ENCODE measurements at regions not wholly inside any gene's neighbourhood (a gene's known extent, or its start where the extent isn't known, plus 50 kb on each side); places are given as distances from the start of the nearest gene placed in this dataset.

GRCh38 chr6:168981187-168981586 is 272.5 kb downstream of the THBS2 start:
- Histone ChIP-seq H2AFZ (replicated peaks) (no peak overlapping the region), H3K79me2 (ENCODE audit: low read depth) (no peaks in the 10 kb centered on the region), H3K4me2 (no peak overlapping the region), H4K20me1 (ENCODE audit: low read depth) (no peaks in the 10 kb centered on the region), H3K9ac (no peak overlapping the region), H3K27ac (no peak overlapping the region), H3F3A (ENCODE audit: low read depth) (no peaks in the 10 kb centered on the region), H3K27me3 (no peaks in the 10 kb centered on the region), H3K4me1 (no peaks in the 10 kb centered on the region), H3K9me3 (ENCODE audit: low read depth) (peaks cover 8% of the 10 kb centered on the region), H3K4me3 (no peak overlapping the region), H3K36me3 (peaks cover 4% of the 10 kb centered on the region)
- DNase-seq (ENCODE audit: low spot score): no peak
- TF ChIP-seq EZH2phosphoT487 (IDR thresholded peaks at IDR 0.05): no peak
- no peak for TF ChIP-seq EZH2 (IDR thresholded peaks at IDR 0.05)
- no peaks in the 10 kb centered on the region for H3K36me3 Mint-ChIP-seq
- no peaks in the 10 kb centered on the region for H3K4me1 Mint-ChIP-seq
- H3K27ac Mint-ChIP-seq: no peak overlapping the region
- no peaks in the 10 kb centered on the region for H3K27me3 Mint-ChIP-seq (ENCODE audit: insufficient read depth, low read depth)
- peaks cover 16% of the 10 kb centered on the region for H3K9me3 Mint-ChIP-seq
- no peak overlapping the region for H3K4me3 Mint-ChIP-seq

- Histone ChIP-seq H3K9me3 (ENCODE audit: low read depth) (peaks cover 8% of the 10 kb centered on the region), H3K27me3 (no peaks in the 10 kb centered on the region), H3K36me3 (peaks cover 4% of the 10 kb centered on the region), H3K79me2 (ENCODE audit: low read depth) (no peaks in the 10 kb centered on the region), H3K4me2 (no peak overlapping the region), H3K9ac (no peak overlapping the region), H3F3A (ENCODE audit: low read depth) (no peaks in the 10 kb centered on the region), H3K4me3 (no peak overlapping the region), H3K27ac (no peak overlapping the region), H3K4me1 (no peaks in the 10 kb centered on the region), H2AFZ (replicated peaks) (peak overlapping the region; percentile 50), H4K20me1 (ENCODE audit: low read depth) (no peaks in the 10 kb centered on the region)
- H3K4me1 Mint-ChIP-seq: no peaks in the 10 kb centered on the region
- no peaks in the 10 kb centered on the region for H3K36me3 Mint-ChIP-seq
- H3K27me3 Mint-ChIP-seq (ENCODE audit: insufficient read depth, low read depth): peaks cover 2% of the 10 kb centered on the region
- H3K9me3 Mint-ChIP-seq: peaks cover 16% of the 10 kb centered on the region
- DNase-seq (ENCODE audit: low spot score): no peak
- H3K27ac Mint-ChIP-seq: no peak overlapping the region
- no peak for TF ChIP-seq EZH2phosphoT487 (IDR thresholded peaks at IDR 0.05)
- no peak for TF ChIP-seq CTCF (IDR thresholded peaks at IDR 0.05)
- no peak for TF ChIP-seq EZH2 (IDR thresholded peaks at IDR 0.05)
- H3K4me3 Mint-ChIP-seq: no peak overlapping the region
These were observed 274.4 kb downstream of the THBS2 start for GRCh38 chr6:168979254-168979653.

GRCh38 chr6:168972128-168972527 is 281.5 kb downstream of the THBS2 start:
- Histone ChIP-seq H3K9me3 (ENCODE audit: low read depth) (no peaks in the 10 kb centered on the region), H3K4me3 (no peak overlapping the region), H3K27me3 (no peaks in the 10 kb centered on the region), H3K36me3 (no peaks in the 10 kb centered on the region), H4K20me1 (ENCODE audit: low read depth) (no peaks in the 10 kb centered on the region), H3K79me2 (ENCODE audit: low read depth) (no peaks in the 10 kb centered on the region), H3F3A (ENCODE audit: low read depth) (no peaks in the 10 kb centered on the region), H2AFZ (replicated peaks) (peak overlapping the region; percentile 6), H3K4me2 (no peak overlapping the region), H3K9ac (no peak overlapping the region), H3K4me1 (no peaks in the 10 kb centered on the region), H3K27ac (no peak overlapping the region)
- H3K4me1 Mint-ChIP-seq: peaks cover 7% of the 10 kb centered on the region
- no peak overlapping the region for H3K4me3 Mint-ChIP-seq
- H3K36me3 Mint-ChIP-seq: no peaks in the 10 kb centered on the region
- H3K9me3 Mint-ChIP-seq: peaks cover 3% of the 10 kb centered on the region
- DNase-seq (ENCODE audit: low spot score): no peak
- H3K27me3 Mint-ChIP-seq (ENCODE audit: insufficient read depth, low read depth): peaks cover 2% of the 10 kb centered on the region
- no peak overlapping the region for H3K27ac Mint-ChIP-seq
- TF ChIP-seq CTCF (IDR thresholded peaks at IDR 0.05) (no peak), EZH2 (IDR thresholded peaks at IDR 0.05) (no peak), EZH2phosphoT487 (IDR thresholded peaks at IDR 0.05) (no peak)

- no peaks in the 10 kb centered on the region for H3K79me2 ChIP-seq (ENCODE audit: low read depth)
- no peak overlapping the region for H3K4me3 Mint-ChIP-seq
- no peaks in the 10 kb centered on the region for H3F3A ChIP-seq (ENCODE audit: low read depth)
These were observed 282.1 kb downstream of the THBS2 start for GRCh38 chr6:168971549-168971948.

More at GRCh38 chr6:168971549-168971948, 282.1 kb downstream of the THBS2 start:
- H3K27ac ChIP-seq: no peak overlapping the region
- H3K27me3 ChIP-seq: no peaks in the 10 kb centered on the region
- H3K9ac ChIP-seq: no peak overlapping the region
- peaks cover 6% of the 10 kb centered on the region for H3K9me3 Mint-ChIP-seq
- TF ChIP-seq CTCF (IDR thresholded peaks at IDR 0.05): no peak
- no peak for TF ChIP-seq EZH2 (IDR thresholded peaks at IDR 0.05)
- TF ChIP-seq EZH2phosphoT487 (IDR thresholded peaks at IDR 0.05): no peak
- no peaks in the 10 kb centered on the region for H4K20me1 ChIP-seq (ENCODE audit: low read depth)
- no peaks in the 10 kb centered on the region for H3K4me1 ChIP-seq
- no peak overlapping the region for H3K27ac Mint-ChIP-seq
- peaks cover 2% of the 10 kb centered on the region for H3K27me3 Mint-ChIP-seq (ENCODE audit: insufficient read depth, low read depth)
- no peak for DNase-seq (ENCODE audit: low spot score)
- H2AFZ ChIP-seq (replicated peaks): peak overlapping the region; percentile 6
- no peaks in the 10 kb centered on the region for H3K36me3 Mint-ChIP-seq
- no peaks in the 10 kb centered on the region for H3K9me3 ChIP-seq (ENCODE audit: low read depth)
- no peaks in the 10 kb centered on the region for H3K36me3 ChIP-seq
- H3K4me2 ChIP-seq: no peak overlapping the region
- H3K4me1 Mint-ChIP-seq: peaks cover 7% of the 10 kb centered on the region
- no peak overlapping the region for H3K4me3 ChIP-seq
